ENCODE measurements at regions not wholly inside any gene's neighbourhood (a gene's known extent, or its start where the extent isn't known, plus 50 kb on each side); places are given as distances from the start of the nearest gene placed in this dataset.

GRCh38 chr6:74875193-74875592 is 330.7 kb downstream of the COL12A1 start:
- TF ChIP-seq CTCF (IDR thresholded peaks at IDR 0.05; ENCODE audit: borderline replicate concordance, extremely low read depth, low read length, poor library complexity, severe bottlenecking) (no peak), EZH2 (IDR thresholded peaks at IDR 0.05; ENCODE audit: borderline replicate concordance, low read depth, low read length, severe bottlenecking) (no peak)
